H1 (cell line): ENCODE measurements at regions not wholly inside any gene's neighbourhood (a gene's known extent, or its start where the extent isn't known, plus 50 kb on each side); places are given as distances from the start of the nearest gene placed in this dataset.

Source experiments
- CTCF ChIA-PET: fragments of 300-600 bp; sonication (Branson Sonifier 250); formaldehyde crosslinking; loops from one replicate; lab custom pipeline; 2021; ENCODE audit not compliant: partially characterized antibody; lab: Charles Lee
- POLR2A ChIA-PET: fragments of 300-600 bp; sonication (Branson Sonifier 250); formaldehyde crosslinking; loops from one replicate; lab custom pipeline; 2021; ENCODE audit warnings: inconsistent platforms; ENCODE audit not compliant: partially characterized antibody; lab: Charles Lee
- DNase-seq, 2 experiments: peaks; one replicate each; pipeline versions ENCODE4 v3.0.0 to v3.0.0-alpha.2; 2010 to 2022; ENCODE audit warnings: low spot score in 2 of 2, low read depth in 1 of 2, mixed read lengths in 1 of 2
- FAIRE-seq: peaks from 2 replicates; lab custom pipeline; 2011; peaks lifted over from hg19 to GRCh38; lab: Jason Lieb, UNC
- H2AFZ ChIP-seq: 2 replicates; pipeline ENCODE4 v1.8.1; 2012; ENCODE audit warnings: low read length, inconsistent platforms
- H2AK5ac ChIP-seq: 2 replicates; pipeline ENCODE4 v1.6.1; 2013; ENCODE audit warnings: low read depth, low read length
- H2BK120ac ChIP-seq: replicated peaks from 2 replicates; pipeline ENCODE3; 2013; ENCODE audit warnings: low read depth, low read length, inconsistent platforms
- H2BK12ac ChIP-seq: 2 replicates; pipeline ENCODE4 v1.6.1; 2013; ENCODE audit warnings: low read depth, low read length
- H2BK15ac ChIP-seq: 2 replicates; pipeline ENCODE4 v1.6.1; 2013; ENCODE audit warnings: low read length
- H2BK20ac ChIP-seq: 2 replicates; pipeline ENCODE4 v1.6.1; 2013; ENCODE audit warnings: low read length
- H2BK5ac ChIP-seq: 2 replicates; pipeline ENCODE4 v1.6.1; 2013; ENCODE audit warnings: low read depth, low read length
- H3K14ac ChIP-seq: 2 replicates; pipeline ENCODE4 v1.6.1; 2013; ENCODE audit warnings: inconsistent platforms; ENCODE audit not compliant: insufficient read length
- H3K18ac ChIP-seq: 2 replicates; pipeline ENCODE4 v1.6.1; 2013; ENCODE audit warnings: low read length; ENCODE audit errors: extremely low read depth
- H3K23ac ChIP-seq: 2 replicates; pipeline ENCODE4 v1.6.1; 2013; ENCODE audit warnings: inconsistent platforms; ENCODE audit not compliant: insufficient read length
- H3K23me2 ChIP-seq: 2 replicates; pipeline ENCODE4 v1.6.1; 2013; ENCODE audit warnings: low read depth, low read length
- H3K27ac ChIP-seq: 2 replicates; pipeline ENCODE4 v1.6.1; 2011; ENCODE audit warnings: low read depth, low read length, inconsistent platforms
- H3K27me3 ChIP-seq, 4 experiments: replicated peaks in 1 of 4; 1 replicate in 1 of 4; 2 replicates in 3 of 4; pipeline versions ENCODE4 v1.6.1 to v1.8.1; 2011 to 2013; ENCODE audit warnings: low read length in 3 of 4, mild to moderate bottlenecking in 3 of 4, inconsistent platforms in 2 of 4, mixed read lengths in 2 of 4, moderate library complexity in 1 of 4; ENCODE audit not compliant: control insufficient read depth in 3 of 4, insufficient read depth in 3 of 4; ENCODE audit errors: extremely low read depth in 1 of 4
- H3K36me3 ChIP-seq, 4 experiments: 2 replicates each; pipeline versions ENCODE4 v1.6.1 to v1.8.1; 2011 to 2013; ENCODE audit warnings: mild to moderate bottlenecking in 4 of 4, low read length in 3 of 4, moderate library complexity in 2 of 4, control low read depth in 1 of 4, inconsistent platforms in 1 of 4; ENCODE audit not compliant: insufficient read depth in 4 of 4, control insufficient read depth in 2 of 4
- H3K4ac ChIP-seq: replicated peaks from 2 replicates; pipeline ENCODE3; 2013; ENCODE audit warnings: low read length, low read depth, mixed read lengths, inconsistent platforms; ENCODE audit not compliant: insufficient read length
- H3K4me1 ChIP-seq, 4 experiments: replicated peaks in 1 of 4; 1 replicate in 1 of 4; 2 replicates in 3 of 4; pipeline versions ENCODE4 v1.6.1 to v1.8.1; 2011 to 2013; ENCODE audit warnings: low read length in 3 of 4, inconsistent platforms in 2 of 4, mixed read lengths in 1 of 4; ENCODE audit not compliant: insufficient read depth in 4 of 4, control insufficient read depth in 3 of 4
- H3K4me2 ChIP-seq, 2 experiments: 2 replicates each; pipeline versions ENCODE4 v1.6.1 to v1.8.1; 2011 to 2013; ENCODE audit warnings: low read depth in 2 of 2, low read length in 2 of 2, control low read depth in 1 of 2, inconsistent platforms in 1 of 2, mild to moderate bottlenecking in 1 of 2; ENCODE audit not compliant: insufficient read depth in 1 of 2
- H3K4me3 ChIP-seq, 4 experiments: fragments of 200-600, 300-600 bp in 1 of 4; sonication (generic), shearing (Covaris generic), sonication (Bioruptor Twin) in 1 of 4; 2 replicates each; pipeline versions ENCODE4 v1.5.1 to v1.8.1; 2011 to 2016; ENCODE audit warnings: low read length in 4 of 4, low read depth in 3 of 4, control low read depth in 2 of 4, inconsistent platforms in 2 of 4, mild to moderate bottlenecking in 2 of 4, mixed read lengths in 1 of 4, moderate library complexity in 1 of 4; ENCODE audit not compliant: insufficient read depth in 2 of 4; ENCODE audit errors: extremely low read depth in 1 of 4
- H3K56ac ChIP-seq: replicated peaks from 2 replicates; pipeline ENCODE3; 2013; ENCODE audit warnings: low read depth, mild to moderate bottlenecking, mixed read lengths, low read length, inconsistent platforms; ENCODE audit not compliant: insufficient read length
- H3K79me1 ChIP-seq: 2 replicates; pipeline ENCODE4 v1.6.1; 2013; ENCODE audit warnings: low read depth, low read length, control low read depth
- H3K79me2 ChIP-seq, 2 experiments: 2 replicates each; pipeline versions ENCODE4 v1.6.1 to v1.8.1; 2012 to 2013; ENCODE audit warnings: low read length in 2 of 2, mild to moderate bottlenecking in 2 of 2, inconsistent platforms in 1 of 2; ENCODE audit not compliant: insufficient read depth in 2 of 2, control insufficient read depth in 1 of 2
- H3K9ac ChIP-seq, 4 experiments: replicated peaks in 1 of 4; 1 replicate in 1 of 4; 2 replicates in 3 of 4; pipeline versions ENCODE4 v1.6.1 to v1.8.1; 2011 to 2013; ENCODE audit warnings: low read depth in 3 of 4, low read length in 3 of 4, control low read depth in 2 of 4, mild to moderate bottlenecking in 2 of 4, moderate library complexity in 2 of 4, inconsistent platforms in 1 of 4; ENCODE audit errors: extremely low read depth in 1 of 4
- H3K9me3 ChIP-seq, 2 experiments: 2 replicates each; pipeline versions ENCODE4 v1.6.1 to v1.8.1; 2012 to 2013; ENCODE audit warnings: mild to moderate bottlenecking in 2 of 2, moderate library complexity in 2 of 2, control low read depth in 1 of 2, inconsistent platforms in 1 of 2, low read depth in 1 of 2, low read length in 1 of 2, mixed read lengths in 1 of 2; ENCODE audit not compliant: insufficient read depth in 2 of 2
- H4K20me1 ChIP-seq, 2 experiments: replicated peaks in 1 of 2; 2 replicates each; pipeline versions ENCODE3 to v1.8.1; 2011 to 2013; ENCODE audit warnings: inconsistent platforms in 2 of 2, low read length in 2 of 2, mild to moderate bottlenecking in 1 of 2; ENCODE audit not compliant: insufficient read depth in 2 of 2, control insufficient read depth in 1 of 2
- H4K5ac ChIP-seq: 2 replicates; pipeline ENCODE4 v1.6.1; 2013; ENCODE audit warnings: low read length, low read depth, mixed read lengths, inconsistent platforms; ENCODE audit not compliant: insufficient read length
- H4K8ac ChIP-seq: 2 replicates; pipeline ENCODE4 v1.8.0; 2013; ENCODE audit warnings: mild to moderate bottlenecking, moderate library complexity, low read length, inconsistent platforms; ENCODE audit not compliant: insufficient read depth; ENCODE audit errors: extremely low read depth
- H4K91ac ChIP-seq: replicated peaks from 2 replicates; pipeline ENCODE3; 2013; ENCODE audit warnings: low read length, mixed read lengths, inconsistent platforms; ENCODE audit not compliant: insufficient read length
- CREB1 ChIP-seq: IDR thresholded peaks from 2 replicates; pipeline ENCODE4 v1.6.1; 2012; ENCODE audit warnings: inconsistent platforms
- EGR1 ChIP-seq: IDR thresholded peaks from 2 replicates; pipeline ENCODE4 v1.6.1; 2011; ENCODE audit warnings: low read depth, low read length, borderline replicate concordance
- HDAC2 ChIP-seq, 2 experiments: fragments of 300-600 bp in 1 of 2; sonication (generic) in 1 of 2; IDR thresholded peaks; 2 replicates each; pipeline ENCODE4 v1.6.1; 2011 to 2012; ENCODE audit warnings: low read depth in 2 of 2, low read length in 2 of 2, mild to moderate bottlenecking in 2 of 2, moderate library complexity in 2 of 2, borderline replicate concordance in 1 of 2, inconsistent platforms in 1 of 2
- SP2 ChIP-seq: IDR thresholded peaks from 2 replicates; pipeline ENCODE4 v1.6.1; 2012; ENCODE audit warnings: mild to moderate bottlenecking, low read length, inconsistent platforms
- SUZ12 ChIP-seq: fragments of 200-600 bp; sonication (generic); IDR thresholded peaks from 2 replicates; pipeline ENCODE4 v1.6.1; 2012; ENCODE audit warnings: mild to moderate bottlenecking, inconsistent platforms, low read length, moderate library complexity, mixed read lengths
- TCF12 ChIP-seq: IDR thresholded peaks from 2 replicates; pipeline ENCODE4 v1.6.1; 2011; ENCODE audit warnings: low read depth, mild to moderate bottlenecking, low read length
- WGBS, 2 experiments: shearing (Covaris generic) in 1 of 2; methylation state at CpG; one replicate each; pipeline versions ENCODE4 v1.1.6 to v1.1.7; 2013 to 2015; ENCODE audit warnings: low lambda C conversion rate in 2 of 2, mixed read lengths in 2 of 2, inconsistent platforms in 1 of 2, low coverage in 1 of 2, missing lambda C conversion rate in 1 of 2; ENCODE audit not compliant: insufficient replicate concordance in 2 of 2, insufficient coverage in 1 of 2, insufficient read length in 1 of 2; ENCODE audit errors: extremely low coverage in 1 of 2, missing lambda C conversion rate in 1 of 2; 5-methylcytosine and 5-hydroxymethylcytosine counted together
- TF ChIP-seq, protein P1 (sequence below): IDR thresholded peaks from 2 replicates; pipeline ENCODE4 v1.6.1; 2011; ENCODE audit warnings: low read length, improper control_type of control experiment
- TF ChIP-seq, protein P2 (sequence below): IDR thresholded peaks from 2 replicates; pipeline ENCODE4 v1.6.1; 2012; ENCODE audit warnings: low read length, inconsistent platforms

DNA sequence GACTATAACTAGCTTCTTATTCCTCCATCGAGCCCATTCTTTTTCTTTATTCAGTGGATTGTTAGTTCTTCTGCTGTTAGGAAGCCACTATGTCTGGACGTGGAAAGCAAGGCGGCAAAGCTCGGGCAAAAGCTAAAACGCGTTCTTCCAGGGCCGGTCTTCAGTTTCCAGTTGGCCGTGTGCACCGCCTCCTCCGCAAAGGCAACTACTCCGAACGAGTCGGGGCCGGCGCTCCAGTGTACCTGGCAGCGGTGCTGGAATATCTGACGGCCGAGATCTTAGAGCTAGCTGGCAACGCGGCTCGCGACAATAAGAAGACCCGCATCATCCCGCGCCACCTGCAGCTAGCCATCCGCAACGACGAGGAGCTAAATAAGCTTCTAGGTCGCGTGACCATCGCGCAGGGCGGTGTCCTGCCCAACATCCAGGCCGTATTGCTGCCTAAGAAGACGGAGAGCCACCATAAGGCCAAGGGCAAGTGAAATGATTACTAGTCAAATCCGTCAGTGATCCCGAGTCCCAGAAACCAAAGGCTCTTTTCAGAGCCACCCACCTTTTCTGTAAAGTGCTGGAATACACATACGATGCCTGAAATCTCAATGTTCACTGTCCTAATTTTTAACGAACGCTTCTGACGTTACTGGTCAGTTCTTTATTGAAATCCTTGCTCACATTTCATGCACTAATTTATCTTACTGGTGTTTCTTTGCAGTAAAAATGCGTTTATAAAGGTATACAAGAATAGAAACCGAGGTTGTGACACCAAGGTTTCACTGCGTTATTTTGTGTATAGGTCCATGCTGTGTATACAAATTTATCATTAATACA is 129.9 kb downstream of the HFE start:
- H2AFZ ChIP-seq: no peak overlapping the region
- H2BK20ac ChIP-seq: no peak overlapping the region
- H3K18ac ChIP-seq: 0 out of 2 replicates have a peak overlapping the region, but pooled peaks have one; percentile 52
- peak overlapping the region; percentile 48 for H3K56ac ChIP-seq
- WGBS, 2 experiments: 1% methylated on average over 44 of the region's 44 CpGs; no CpG with 5 or more reads in 1 of the 2 experiments
- no peak for FAIRE-seq
- H3K23ac ChIP-seq: no peak overlapping the region
- peak overlapping the region; percentile 11 for H3K14ac ChIP-seq
- peak overlapping the region; percentile 78 to 95 for H3K4me2 ChIP-seq
- no peak overlapping the region for H2AK5ac ChIP-seq
- peak overlapping the region; percentile 91 to 94 (median 94) for H3K9ac ChIP-seq
- no peaks in the 10 kb centered on the region for H3K9me3 ChIP-seq
- ChIA-PET CTCF (interaction anchor here (1.0 to 2.2 kb wide), 11 partner anchors 8 to 112 kb away, joined by 3 to 14 read pairs (median 5); a partner anchor contains a TSS), POLR2A (interaction anchor here (0.6 to 40.4 kb wide), 53 partner anchors 3 to 1678 kb away, joined by 3 to 2731 read pairs (median 10); partner anchors contain the start of gene HFE)
- H4K91ac ChIP-seq: peak overlapping the region; percentile 31
- no peak overlapping the region for H3K4ac ChIP-seq
- H3K27ac ChIP-seq: peak overlapping the region; percentile 97
- no peaks in the 10 kb centered on the region for H3K79me1 ChIP-seq
- H4K8ac ChIP-seq: peak overlapping the region; percentile 78; the same call in 1 of the 2 replicates
- no peaks in the 10 kb centered on the region for H4K20me1 ChIP-seq
- H2BK15ac ChIP-seq: no peak overlapping the region
- peaks cover 10% of the 10 kb centered on the region for H3K23me2 ChIP-seq
- H3K4me1 ChIP-seq: peaks cover 0 to 8% (median 1%) of the 10 kb centered on the region in 4 experiments; a peak in 4 of 7 replicates
- no peak overlapping the region; the same call in 1 of the 2 replicates for H2BK12ac ChIP-seq
- peak overlapping the region; percentile 91 for H2BK5ac ChIP-seq
- H3K79me2 ChIP-seq: no peaks in the 10 kb centered on the region
- no peaks in the 10 kb centered on the region for H3K27me3 ChIP-seq
- H3K4me3 ChIP-seq: peak overlapping the region; percentile 57 to 98 (median 90)
- peak in 1 of 2 experiments; percentile 87 for DNase-seq
- no peak overlapping the region for H2BK120ac ChIP-seq
- peak overlapping the region; percentile 57 for H4K5ac ChIP-seq
- H3K36me3 ChIP-seq: no peaks in the 10 kb centered on the region
- 0 out of 2 replicates have a peak, but pooled peaks have one; percentile 13 for TF ChIP-seq SP2
- TF ChIP-seq TCF12: 0 out of 2 replicates have a peak, but pooled peaks have one; percentile 4
- peak; percentile 50 for TF ChIP-seq CREB1
- TF ChIP-seq EGR1: no peak; the same call in 1 of the 2 replicates
- no peak for TF ChIP-seq SUZ12
- TF ChIP-seq, protein P1, sequence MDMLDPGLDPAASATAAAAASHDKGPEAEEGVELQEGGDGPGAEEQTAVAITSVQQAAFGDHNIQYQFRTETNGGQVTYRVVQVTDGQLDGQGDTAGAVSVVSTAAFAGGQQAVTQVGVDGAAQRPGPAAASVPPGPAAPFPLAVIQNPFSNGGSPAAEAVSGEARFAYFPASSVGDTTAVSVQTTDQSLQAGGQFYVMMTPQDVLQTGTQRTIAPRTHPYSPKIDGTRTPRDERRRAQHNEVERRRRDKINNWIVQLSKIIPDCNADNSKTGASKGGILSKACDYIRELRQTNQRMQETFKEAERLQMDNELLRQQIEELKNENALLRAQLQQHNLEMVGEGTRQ: no peak; the same call in none of the 2 replicates
- TF ChIP-seq, protein P2, sequence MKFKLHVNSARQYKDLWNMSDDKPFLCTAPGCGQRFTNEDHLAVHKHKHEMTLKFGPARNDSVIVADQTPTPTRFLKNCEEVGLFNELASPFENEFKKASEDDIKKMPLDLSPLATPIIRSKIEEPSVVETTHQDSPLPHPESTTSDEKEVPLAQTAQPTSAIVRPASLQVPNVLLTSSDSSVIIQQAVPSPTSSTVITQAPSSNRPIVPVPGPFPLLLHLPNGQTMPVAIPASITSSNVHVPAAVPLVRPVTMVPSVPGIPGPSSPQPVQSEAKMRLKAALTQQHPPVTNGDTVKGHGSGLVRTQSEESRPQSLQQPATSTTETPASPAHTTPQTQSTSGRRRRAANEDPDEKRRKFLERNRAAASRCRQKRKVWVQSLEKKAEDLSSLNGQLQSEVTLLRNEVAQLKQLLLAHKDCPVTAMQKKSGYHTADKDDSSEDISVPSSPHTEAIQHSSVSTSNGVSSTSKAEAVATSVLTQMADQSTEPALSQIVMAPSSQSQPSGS: peak; percentile 39
- no peak for TF ChIP-seq HDAC2 (IDR thresholded peaks at IDR 0.05; ENCODE audit: borderline replicate concordance in 1 of 2, low read depth in 2 of 2, low read length in 2 of 2)
